Nephron (organoid): ENCODE measurements at regions not wholly inside any gene's neighbourhood (a gene's known extent, or its start where the extent isn't known, plus 50 kb on each side); places are given as distances from the start of the nearest gene placed in this dataset.
A peak's percentile ranks its signal among the peaks of the same experiment; 100 is the strongest.
"Not testable (repeated sequence)": the region's sequence is repeated elsewhere in the genome, so short reads cannot be mapped to it uniquely, and the experiment has no call there.

Experiments used
- H3K27ac Mint-ChIP-seq, 3 experiments: 2 replicates each; pipeline ENCODE4 v1.8.0; 2020; ENCODE audit warnings: mixed read lengths in 3 of 3, mild to moderate bottlenecking in 2 of 3, moderate library complexity in 1 of 3
- H3K27me3 Mint-ChIP-seq: 2 replicates; pipeline ENCODE4 v1.8.0; 2021; ENCODE audit warnings: low read depth, mild to moderate bottlenecking, moderate library complexity, mixed read lengths
- H3K36me3 Mint-ChIP-seq: 2 replicates; pipeline ENCODE4 v1.8.0; 2020; ENCODE audit warnings: low read depth, mixed read lengths
- H3K4me1 Mint-ChIP-seq: 2 replicates; pipeline ENCODE4 v1.8.0; 2020; ENCODE audit warnings: mixed read lengths
- H3K4me3 Mint-ChIP-seq, 3 experiments: 2 replicates each; pipeline ENCODE4 v1.8.0; 2020; ENCODE audit warnings: mild to moderate bottlenecking in 3 of 3, mixed read lengths in 3 of 3, moderate library complexity in 2 of 3
- H3K9me3 Mint-ChIP-seq: 2 replicates; pipeline ENCODE4 v1.8.0; 2020; ENCODE audit warnings: mixed read lengths
- TF ChIP-seq, protein P1 (sequence below), 3 experiments: fragments of 200-600 bp; sonication (generic); IDR thresholded peaks; one replicate each; pipeline ENCODE4 v1.5.0; 2021; ENCODE audit warnings: antibody characterized with exemption in 3 of 3; ENCODE audit not compliant: unreplicated experiment in 3 of 3

DNA sequence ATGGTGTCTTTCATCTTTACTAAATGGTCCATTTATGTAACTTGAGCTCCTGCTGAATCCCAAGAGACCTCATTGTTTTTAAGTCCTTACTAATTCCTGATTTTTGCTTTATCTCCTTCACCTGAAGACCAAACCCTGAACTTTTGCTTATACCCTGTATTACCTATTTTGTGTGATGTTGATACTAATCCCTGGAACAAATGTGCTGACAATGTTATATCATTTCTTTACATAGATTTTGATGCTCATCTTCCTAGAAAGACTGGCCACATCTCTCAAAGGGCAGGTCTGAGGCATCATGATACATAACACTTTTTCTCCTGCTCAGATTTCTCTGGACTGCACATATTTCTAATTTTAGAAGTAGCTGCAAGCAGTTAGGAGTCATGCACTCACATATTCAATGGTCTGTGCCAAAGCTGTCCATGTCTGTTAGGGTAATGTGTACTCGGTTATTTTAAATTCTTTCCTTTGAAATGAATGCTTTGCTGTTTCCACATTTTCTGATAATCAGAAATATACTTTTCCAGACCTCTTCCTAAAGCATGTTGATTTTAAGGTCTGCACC is 427.9 kb upstream of the HNRNPA3 start:
- Mint-ChIP-seq H3K27ac (peak overlapping the region in 1 of 3 experiments; percentile 17), H3K9me3 (no peaks in the 10 kb centered on the region), H3K27me3 (no peaks in the 10 kb centered on the region), H3K36me3 (no peaks in the 10 kb centered on the region), H3K4me1 (peaks cover 16% of the 10 kb centered on the region), H3K4me3 (no peak overlapping the region)
- TF ChIP-seq, protein P1, sequence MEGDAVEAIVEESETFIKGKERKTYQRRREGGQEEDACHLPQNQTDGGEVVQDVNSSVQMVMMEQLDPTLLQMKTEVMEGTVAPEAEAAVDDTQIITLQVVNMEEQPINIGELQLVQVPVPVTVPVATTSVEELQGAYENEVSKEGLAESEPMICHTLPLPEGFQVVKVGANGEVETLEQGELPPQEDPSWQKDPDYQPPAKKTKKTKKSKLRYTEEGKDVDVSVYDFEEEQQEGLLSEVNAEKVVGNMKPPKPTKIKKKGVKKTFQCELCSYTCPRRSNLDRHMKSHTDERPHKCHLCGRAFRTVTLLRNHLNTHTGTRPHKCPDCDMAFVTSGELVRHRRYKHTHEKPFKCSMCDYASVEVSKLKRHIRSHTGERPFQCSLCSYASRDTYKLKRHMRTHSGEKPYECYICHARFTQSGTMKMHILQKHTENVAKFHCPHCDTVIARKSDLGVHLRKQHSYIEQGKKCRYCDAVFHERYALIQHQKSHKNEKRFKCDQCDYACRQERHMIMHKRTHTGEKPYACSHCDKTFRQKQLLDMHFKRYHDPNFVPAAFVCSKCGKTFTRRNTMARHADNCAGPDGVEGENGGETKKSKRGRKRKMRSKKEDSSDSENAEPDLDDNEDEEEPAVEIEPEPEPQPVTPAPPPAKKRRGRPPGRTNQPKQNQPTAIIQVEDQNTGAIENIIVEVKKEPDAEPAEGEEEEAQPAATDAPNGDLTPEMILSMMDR (IDR thresholded peaks at IDR 0.05; ENCODE audit: unreplicated experiment in 3 of 3) = no peak

DNA sequence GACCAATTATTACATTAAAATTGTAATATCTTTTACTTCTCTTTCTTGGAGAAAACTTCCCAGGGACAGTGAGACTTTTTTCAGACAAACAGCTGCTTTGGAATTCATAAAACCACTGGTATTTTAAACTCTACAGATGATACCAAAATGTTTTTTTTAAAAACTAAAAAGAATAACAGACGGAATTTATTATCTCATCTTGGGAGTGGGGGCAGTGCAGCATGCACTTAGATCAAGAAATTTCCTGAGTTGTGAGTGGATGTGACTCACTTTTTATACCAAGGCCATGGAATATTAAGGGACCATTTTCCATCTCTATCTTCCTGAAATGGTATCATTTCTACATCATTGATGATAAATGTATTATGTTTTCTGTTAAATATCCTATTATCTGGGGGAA is 422.8 kb upstream of the HNRNPA3 start:
- Mint-ChIP-seq H3K36me3 (no peaks in the 10 kb centered on the region), H3K4me1 (peaks cover 12% of the 10 kb centered on the region), H3K27me3 (no peaks in the 10 kb centered on the region), H3K4me3 (no peak overlapping the region), H3K9me3 (no peaks in the 10 kb centered on the region), H3K27ac (no peak overlapping the region)
- TF ChIP-seq, protein P1 (IDR thresholded peaks at IDR 0.05; ENCODE audit: unreplicated experiment in 3 of 3) = no peak

DNA sequence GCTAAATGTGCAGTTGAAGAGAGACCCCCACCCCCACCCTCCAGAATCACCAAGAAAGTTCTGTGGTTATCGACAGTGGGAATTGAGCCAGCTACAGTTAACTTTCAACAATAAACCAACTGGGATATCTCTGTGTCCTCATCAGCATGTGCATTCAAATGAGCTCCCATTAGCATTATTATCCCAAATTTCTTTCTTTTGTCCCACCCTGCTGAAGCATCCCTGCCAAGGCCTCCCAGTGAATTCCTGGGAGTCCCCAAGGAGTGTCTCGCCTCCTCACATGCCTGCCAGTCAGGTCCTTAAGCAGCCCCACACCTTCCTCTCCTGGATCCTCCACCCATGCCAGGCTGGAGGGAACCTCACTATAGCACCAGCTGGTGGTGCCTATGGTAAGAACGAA is 422.1 kb upstream of the HNRNPA3 start:
- H3K4me1 Mint-ChIP-seq = peaks cover 7% of the 10 kb centered on the region
- H3K27ac Mint-ChIP-seq = no peak overlapping the region
- TF ChIP-seq, protein P1 (IDR thresholded peaks at IDR 0.05; ENCODE audit: unreplicated experiment in 3 of 3) = no peak

DNA sequence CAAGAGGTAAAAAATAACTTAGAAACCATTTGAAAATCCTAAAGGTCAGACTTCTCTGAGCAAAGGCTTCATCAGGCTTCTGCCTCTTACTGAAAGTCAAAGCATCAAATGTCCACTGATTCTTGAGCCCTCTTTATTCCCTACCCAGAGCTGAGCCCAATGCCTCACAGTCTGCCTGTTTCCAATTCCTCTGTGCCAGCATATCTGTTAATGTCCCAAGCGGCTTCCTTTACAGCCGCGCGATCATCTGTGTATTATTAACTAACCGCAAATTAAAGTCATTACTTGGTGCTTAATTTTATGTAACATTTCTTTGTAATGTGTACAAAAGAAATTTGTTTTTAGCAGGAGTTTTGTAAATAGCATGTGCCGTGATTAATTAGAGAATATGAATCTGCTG is 418.8 kb upstream of the HNRNPA3 start:
- H3K27ac Mint-ChIP-seq = no peak overlapping the region
- no peaks in the 10 kb centered on the region for H3K4me1 Mint-ChIP-seq
- peaks cover 3% of the 10 kb centered on the region for H3K36me3 Mint-ChIP-seq
- TF ChIP-seq, protein P1 (IDR thresholded peaks at IDR 0.05; ENCODE audit: unreplicated experiment in 3 of 3) = no peak
- no peaks in the 10 kb centered on the region for H3K27me3 Mint-ChIP-seq
- H3K9me3 Mint-ChIP-seq = peaks cover 6% of the 10 kb centered on the region
- H3K4me3 Mint-ChIP-seq = no peak overlapping the region

More for the DNA sequence above, 422.1 kb upstream of the HNRNPA3 start:
- no peak overlapping the region for H3K4me3 Mint-ChIP-seq
- H3K27me3 Mint-ChIP-seq = no peaks in the 10 kb centered on the region
- no peaks in the 10 kb centered on the region for H3K9me3 Mint-ChIP-seq
- no peaks in the 10 kb centered on the region for H3K36me3 Mint-ChIP-seq

DNA sequence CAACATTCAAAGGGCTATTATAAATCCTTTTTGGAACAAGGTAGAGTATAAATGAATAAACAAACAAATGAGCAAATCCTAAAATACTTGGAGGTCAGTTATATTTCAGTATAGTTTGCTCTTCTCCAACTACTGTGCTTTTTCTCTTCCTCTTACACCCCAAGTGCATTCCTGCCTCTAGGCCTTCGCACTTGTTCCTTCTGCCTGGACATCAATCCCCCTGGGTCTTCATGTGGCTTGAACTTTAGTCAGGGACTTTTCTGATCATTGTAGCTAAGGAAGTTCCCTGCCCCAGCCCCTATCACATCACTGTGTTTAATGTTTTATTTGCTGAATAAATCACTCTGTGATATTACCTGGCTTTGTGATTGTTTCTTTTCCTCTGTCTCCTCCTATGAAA is 418.2 kb upstream of the HNRNPA3 start:
- H3K36me3 Mint-ChIP-seq = peaks cover 3% of the 10 kb centered on the region
- no peak overlapping the region for H3K4me3 Mint-ChIP-seq
- H3K4me1 Mint-ChIP-seq = no peaks in the 10 kb centered on the region
- H3K27me3 Mint-ChIP-seq = no peaks in the 10 kb centered on the region
- peak overlapping the region in 2 of 3 experiments; percentile 5 to 65 for H3K27ac Mint-ChIP-seq
- peaks cover 6% of the 10 kb centered on the region for H3K9me3 Mint-ChIP-seq
- TF ChIP-seq, protein P1 (IDR thresholded peaks at IDR 0.05; ENCODE audit: unreplicated experiment in 3 of 3) = no peak

DNA sequence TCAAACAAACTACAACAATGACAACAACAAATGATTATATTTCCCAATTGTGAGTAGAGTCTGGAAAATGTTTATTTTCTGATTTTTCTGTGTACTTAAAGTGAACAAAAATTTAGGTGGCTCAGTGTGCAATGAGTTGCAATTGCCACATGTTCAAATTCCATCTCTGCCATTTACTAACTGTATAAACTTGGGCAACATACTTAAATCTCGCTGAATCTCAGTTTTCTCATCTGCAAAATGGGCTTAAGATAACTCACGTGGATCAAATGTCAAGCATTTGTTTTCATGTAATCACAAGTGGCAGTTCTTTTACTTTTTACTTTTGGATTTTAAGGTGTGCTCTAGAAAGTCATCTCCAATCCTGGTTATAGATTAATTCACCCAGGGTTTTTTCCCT is 416.8 kb upstream of the HNRNPA3 start:
- H3K27ac Mint-ChIP-seq = no peak overlapping the region

DNA sequence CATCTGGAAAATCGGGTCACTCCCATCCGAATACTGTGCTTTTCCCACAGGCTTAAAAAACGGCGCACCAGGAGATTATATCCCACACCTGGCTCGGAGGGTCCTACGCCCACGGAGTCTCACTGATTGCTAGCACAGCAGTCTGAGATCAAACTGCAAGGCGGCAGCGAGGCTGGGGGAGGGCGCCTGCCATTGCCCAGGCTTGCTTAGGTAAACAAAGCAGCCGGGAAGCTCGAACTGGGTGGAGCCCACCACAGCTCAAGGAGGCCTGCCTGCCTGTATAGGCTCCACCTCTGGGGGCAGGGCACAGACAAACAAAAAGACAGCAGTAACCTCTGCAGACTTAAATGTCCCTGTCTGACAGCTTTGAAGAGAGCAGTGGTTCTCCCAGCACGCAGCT is 415.9 kb upstream of the HNRNPA3 start:
- H3K27me3 Mint-ChIP-seq, H3K9me3 Mint-ChIP-seq, H3K4me3 Mint-ChIP-seq, H3K36me3 Mint-ChIP-seq, H3K27ac Mint-ChIP-seq, H3K4me1 Mint-ChIP-seq: not testable (repeated sequence)

More for the DNA sequence above, 416.8 kb upstream of the HNRNPA3 start:
- H3K4me1 Mint-ChIP-seq = no peaks in the 10 kb centered on the region
- H3K4me3 Mint-ChIP-seq = no peak overlapping the region
- no peaks in the 10 kb centered on the region for H3K27me3 Mint-ChIP-seq
- H3K36me3 Mint-ChIP-seq = peaks cover 3% of the 10 kb centered on the region
- peaks cover 6% of the 10 kb centered on the region for H3K9me3 Mint-ChIP-seq
- TF ChIP-seq, protein P1 (IDR thresholded peaks at IDR 0.05; ENCODE audit: unreplicated experiment in 3 of 3) = no peak
